GM18907 (cell line): ENCODE measurements at regions not wholly inside any gene's neighbourhood (a gene's known extent, or its start where the extent isn't known, plus 50 kb on each side); places are given as distances from the start of the nearest gene placed in this dataset.

Source experiments
- ATAC-seq: cut with Tn5 transposase; IDR thresholded peaks from one replicate; pipeline ENCODE4 v1.9.1; 2021; ENCODE audit warnings: mild to moderate bottlenecking, moderate library complexity; ENCODE audit not compliant: unreplicated experiment

GRCh38 chr2:53286345-53286744, 481.3 kb upstream of the CHAC2 start:
- ATAC-seq: no peak

- ATAC-seq: no peak
These were observed 491.9 kb upstream of the CHAC2 start for GRCh38 chr2:53275743-53276142.

GRCh38 chr2:53268626-53269025, 499.0 kb upstream of the CHAC2 start:
- ATAC-seq: no peak

GRCh38 chr2:53268086-53268485, 499.5 kb upstream of the CHAC2 start:
- ATAC-seq: no peak

GRCh38 chr2:53265544-53266299, 501.9 kb upstream of the CHAC2 start:
- ATAC-seq: no peak

- no peak for ATAC-seq
These were observed 507.0 kb upstream of the CHAC2 start for GRCh38 chr2:53260568-53260967.

- no peak for ATAC-seq
These were observed 508.1 kb upstream of the CHAC2 start for GRCh38 chr2:53259395-53260009.

- ATAC-seq: no peak
These were observed 510.3 kb upstream of the CHAC2 start for GRCh38 chr2:53257287-53257686.

GRCh38 chr2:53253244-53253643, 514.4 kb upstream of the CHAC2 start:
- no peak for ATAC-seq

- ATAC-seq: no peak
These were observed 515.5 kb upstream of the CHAC2 start for GRCh38 chr2:53252115-53252514.

GRCh38 chr2:53247956-53248735, 519.5 kb upstream of the CHAC2 start:
- no peak for ATAC-seq

- no peak for ATAC-seq
These were observed 524.2 kb upstream of the CHAC2 start for GRCh38 chr2:53243430-53243829.

GRCh38 chr2:53242090-53242489, 525.5 kb upstream of the CHAC2 start:
- no peak for ATAC-seq

- ATAC-seq: no peak
These were observed 531.6 kb upstream of the CHAC2 start for GRCh38 chr2:53235836-53236582.

- ATAC-seq: no peak
These were observed 533.1 kb upstream of the CHAC2 start for GRCh38 chr2:53234548-53234903.

GRCh38 chr2:53233759-53234547, 533.7 kb upstream of the CHAC2 start:
- no peak for ATAC-seq

- ATAC-seq: no peak
These were observed 535.7 kb upstream of the CHAC2 start for GRCh38 chr2:53231908-53232307.

GRCh38 chr2:53230691-53231090, 536.9 kb upstream of the CHAC2 start:
- no peak for ATAC-seq

- ATAC-seq: no peak
These were observed 540.1 kb upstream of the CHAC2 start for GRCh38 chr2:53227535-53227934.

GRCh38 chr2:53220969-53221368, 546.6 kb upstream of the CHAC2 start:
- no peak for ATAC-seq
